ENCODE measurements at regions not wholly inside any gene's neighbourhood (a gene's known extent, or its start where the extent isn't known, plus 50 kb on each side); places are given as distances from the start of the nearest gene placed in this dataset.
"Not testable (repeated sequence)": the region's sequence is repeated elsewhere in the genome, so short reads cannot be mapped to it uniquely, and the experiment has no call there.

DNA sequence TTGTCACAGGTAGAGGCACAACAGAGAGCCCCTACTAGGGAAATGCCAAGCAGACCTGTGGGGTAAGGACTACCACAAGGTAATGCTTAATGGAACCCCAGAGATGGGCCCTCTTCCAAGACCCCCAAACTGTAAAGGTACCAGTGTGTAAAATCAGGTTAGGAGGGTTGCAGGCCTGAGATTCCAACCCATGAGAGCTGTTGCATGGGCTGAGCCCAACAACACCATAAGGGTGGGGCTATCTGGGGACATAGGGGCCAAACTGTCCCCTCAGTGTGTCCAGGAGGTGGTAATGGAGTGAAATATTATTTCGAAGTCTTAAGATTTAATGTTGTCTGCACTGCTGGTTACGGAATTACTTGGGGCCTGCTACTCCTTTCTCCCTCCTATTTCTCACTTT is 620.2 kb downstream of the ETNK1 start:
- DNase-seq (ENCODE audit: low spot score) = no peak

DNA sequence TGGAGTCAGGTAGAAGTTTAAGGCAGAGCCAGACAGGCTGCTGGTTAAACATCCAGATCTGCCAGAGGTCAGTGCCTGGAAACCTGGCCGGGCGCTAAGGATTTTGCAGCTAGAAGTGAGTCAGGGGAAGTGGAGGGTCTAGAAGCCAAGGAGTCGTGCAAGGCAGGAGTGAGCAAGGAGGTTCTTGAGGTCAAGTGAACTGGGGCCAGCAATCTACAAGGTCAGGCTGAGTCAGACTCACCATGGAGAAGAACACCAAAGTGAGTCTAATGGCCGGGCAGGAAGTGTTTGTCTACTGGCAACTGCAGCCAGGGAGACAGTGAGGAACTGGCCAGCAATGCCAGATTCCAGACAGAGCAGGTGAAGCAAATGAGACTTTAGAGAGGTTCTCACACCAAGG is 628.2 kb downstream of the ETNK1 start:
- DNase-seq (ENCODE audit: low spot score) = no peak

DNA sequence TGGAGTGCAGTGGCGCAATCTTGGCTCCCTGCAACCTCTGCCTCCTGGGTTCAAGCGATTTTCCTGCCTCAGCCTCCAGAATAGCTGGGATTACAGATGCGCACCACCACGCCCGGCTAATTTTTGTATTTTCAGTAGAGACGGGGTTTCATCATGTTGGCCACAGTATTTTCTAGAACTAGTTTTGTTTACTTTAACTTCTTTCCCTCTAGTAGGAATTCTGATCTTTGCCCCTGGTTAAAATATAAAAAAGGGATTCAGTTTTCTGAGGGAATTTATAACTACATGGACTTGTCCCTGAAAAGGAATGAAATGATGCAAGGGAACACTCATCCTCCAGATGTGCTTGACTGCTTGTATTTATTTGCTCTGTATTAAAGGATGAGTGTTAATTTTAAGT is 628.9 kb downstream of the ETNK1 start:
- DNase-seq (ENCODE audit: low spot score) = not testable (repeated sequence)

DNA sequence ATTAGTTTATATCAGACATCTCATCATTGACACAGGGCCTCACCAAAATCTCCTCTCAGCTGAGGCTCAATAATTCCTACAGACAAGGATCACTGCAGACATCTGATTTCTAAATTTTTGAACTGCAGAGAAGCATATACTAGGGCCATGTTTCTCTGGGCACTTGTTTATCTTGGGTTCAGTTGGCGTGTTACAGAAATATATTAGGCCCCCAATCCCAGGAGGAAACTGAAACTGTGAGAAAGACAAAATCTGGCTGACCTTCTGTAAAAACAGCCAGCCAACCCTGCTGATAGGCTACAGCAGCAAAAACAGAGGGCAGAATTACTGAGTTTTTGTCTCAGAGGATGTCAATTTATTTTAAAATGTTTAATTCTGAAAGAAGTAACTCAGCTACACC is 634.6 kb downstream of the ETNK1 start:
- DNase-seq (ENCODE audit: low spot score) = no peak

DNA sequence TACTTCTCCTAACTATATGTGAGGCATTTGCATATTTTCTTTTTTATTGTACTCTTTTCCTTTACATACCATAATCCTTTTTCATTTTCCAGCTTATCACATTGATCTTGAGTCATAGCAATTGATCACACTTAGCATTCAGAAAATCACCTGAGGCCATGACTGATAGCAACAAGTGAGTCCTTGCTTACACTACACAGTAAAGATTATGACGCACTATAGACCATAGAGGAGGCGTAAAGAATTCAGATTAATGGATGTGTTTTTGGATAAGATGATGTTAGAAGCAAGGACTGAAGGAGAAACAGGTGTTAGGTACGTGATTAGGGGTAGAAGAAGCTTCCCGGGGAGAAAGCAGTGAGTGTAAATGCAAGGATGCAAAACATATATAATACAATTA is 637.7 kb downstream of the ETNK1 start:
- DNase-seq (ENCODE audit: low spot score) = no peak

DNA sequence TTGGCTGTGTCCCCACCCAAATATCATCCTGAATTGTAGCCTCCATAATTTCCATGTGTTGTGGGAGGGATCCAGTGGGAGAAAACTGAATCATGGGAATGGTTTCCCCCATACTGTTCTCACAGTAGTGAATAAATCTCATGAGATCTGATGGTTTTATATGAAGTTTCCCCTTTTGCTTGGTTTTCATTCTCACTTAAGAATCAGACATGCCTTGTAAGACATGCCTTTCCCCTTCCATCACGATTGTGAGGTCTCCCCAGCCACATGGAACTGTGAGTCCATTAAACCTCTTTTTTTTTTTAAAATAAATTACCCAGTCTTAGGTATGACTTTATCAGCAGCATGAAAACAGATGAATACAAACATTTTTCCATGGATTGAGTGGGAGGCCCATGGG is 652.9 kb downstream of the ETNK1 start:
- no peak for DNase-seq (ENCODE audit: low spot score)

DNA sequence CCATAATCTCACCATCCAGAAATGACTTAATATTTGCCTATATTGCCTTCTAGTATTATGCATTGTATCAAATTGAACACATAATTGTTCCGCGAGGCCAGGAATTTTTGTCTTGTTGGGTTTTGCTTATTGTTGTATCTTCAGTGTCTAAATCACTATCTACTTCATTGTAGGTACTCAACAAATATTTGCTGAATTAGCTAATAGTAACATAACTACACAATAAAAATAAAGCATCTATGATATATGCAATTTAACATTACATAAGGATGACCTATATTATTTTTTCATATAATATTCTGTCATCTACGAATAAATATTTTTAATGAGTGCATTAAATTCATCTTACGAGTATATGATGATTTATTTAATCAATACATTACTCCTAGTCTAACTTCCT is 656.3 kb downstream of the ETNK1 start:
- DNase-seq (ENCODE audit: low spot score) = no peak

DNA sequence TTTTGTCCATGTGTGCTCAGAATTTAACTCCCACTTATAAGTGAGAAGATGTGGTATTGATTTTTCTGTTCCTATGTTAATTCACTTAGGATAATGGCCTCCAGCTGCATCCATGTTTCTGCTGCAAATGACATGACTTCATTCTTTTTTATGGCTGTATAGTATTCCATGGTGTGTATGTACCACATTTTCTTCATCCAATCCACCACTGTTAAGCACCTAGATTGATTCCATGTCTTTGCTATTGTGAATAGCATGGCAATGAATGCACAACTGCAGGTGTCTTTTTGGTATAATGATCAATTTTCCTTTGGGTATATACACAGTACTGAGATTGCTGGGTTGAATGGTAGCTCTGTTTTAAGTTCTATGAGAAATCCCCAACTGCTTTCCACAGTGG is 657.7 kb downstream of the ETNK1 start:
- no peak for DNase-seq (ENCODE audit: low spot score)

DNA sequence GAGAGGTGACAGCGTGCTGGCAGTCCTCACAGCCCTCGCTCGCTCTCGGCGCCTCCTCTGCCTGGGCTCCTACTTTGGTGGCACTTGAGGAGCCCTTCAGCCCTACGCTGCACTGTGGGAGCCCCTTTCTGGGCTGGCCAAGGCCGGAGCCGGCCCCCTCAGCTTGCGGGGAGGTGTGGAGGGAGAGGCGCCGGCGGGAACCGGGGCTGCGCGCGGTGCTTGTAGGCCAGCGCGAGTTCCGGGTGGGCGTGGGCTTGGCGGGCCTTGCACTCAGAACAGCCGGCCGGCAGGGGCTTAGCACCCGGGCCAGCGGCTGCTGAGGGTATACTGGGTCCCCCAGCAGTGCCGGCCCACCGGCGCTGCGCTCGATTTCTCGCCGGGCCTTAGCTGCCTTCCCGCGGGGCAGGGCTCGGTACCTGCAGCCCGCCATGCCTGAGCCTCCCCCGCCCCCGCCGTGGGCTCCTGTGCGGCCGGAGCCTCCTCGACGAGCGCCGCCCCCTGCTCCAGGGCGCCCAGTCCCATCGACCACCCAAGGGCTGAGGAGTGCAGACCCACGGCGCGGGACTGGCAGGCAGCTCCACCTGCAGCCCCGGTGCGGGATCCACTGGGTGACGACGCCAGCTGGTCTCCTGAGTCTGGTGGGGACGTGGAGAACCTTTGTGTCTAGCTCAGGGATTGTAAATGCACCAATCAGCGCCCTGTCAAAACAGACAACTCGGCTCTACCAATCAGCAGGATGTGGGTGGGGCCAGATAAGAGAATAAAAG is 661.0 kb downstream of the ETNK1 start:
- not testable (repeated sequence) for DNase-seq (ENCODE audit: low spot score)

DNA sequence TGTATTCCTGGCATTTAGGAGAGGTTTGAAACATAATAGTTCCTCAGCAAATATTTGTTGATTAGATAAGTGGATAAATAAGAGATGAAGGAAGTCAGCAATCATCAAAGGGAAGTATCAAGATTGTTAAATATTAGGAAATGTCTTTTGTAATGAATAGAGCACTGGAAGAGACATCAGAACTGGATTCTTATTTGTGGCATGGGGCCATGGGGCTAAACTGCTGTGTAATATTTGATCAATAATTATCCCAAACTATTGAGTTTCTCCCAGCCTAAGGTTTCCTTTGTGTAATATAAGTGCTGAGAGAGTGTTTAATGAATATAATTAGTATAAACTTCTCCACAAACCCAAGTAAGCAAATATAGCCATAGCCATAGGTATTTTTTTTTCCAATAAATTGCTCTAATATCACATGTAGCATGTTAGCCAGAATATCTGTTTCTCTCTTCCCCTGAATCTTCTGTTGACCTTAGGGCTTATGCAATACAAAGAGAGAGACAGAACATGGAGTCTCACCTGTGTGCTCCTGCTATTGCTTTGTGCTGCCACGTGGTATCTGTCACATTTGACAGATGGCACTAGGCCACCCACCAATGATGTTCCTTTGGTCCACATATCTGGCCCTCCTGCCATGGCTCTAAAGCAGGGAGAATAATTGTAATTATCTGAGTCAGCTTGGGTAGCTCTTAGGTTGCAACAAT is 658.7 kb downstream of the SOX5 start:
- no peak for DNase-seq (ENCODE audit: low spot score)

DNA sequence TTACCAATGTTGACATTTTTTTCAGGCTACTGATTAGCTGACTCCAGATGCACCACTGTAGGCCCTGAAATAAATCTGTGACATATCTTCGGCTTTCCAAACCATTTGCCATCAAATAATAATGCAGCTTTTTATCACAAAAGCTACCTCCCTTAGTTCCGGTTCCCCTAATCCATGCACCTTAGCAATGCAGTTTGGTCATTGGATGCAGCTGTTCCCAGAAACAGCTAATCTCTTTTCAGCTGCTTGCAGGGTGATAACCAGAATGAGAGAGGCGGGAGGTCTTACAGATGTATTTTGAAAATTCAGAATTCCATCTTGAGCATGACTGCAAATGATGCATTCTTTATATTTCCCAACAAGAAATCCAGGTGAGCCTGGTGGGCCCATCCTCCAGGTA is 646.2 kb downstream of the SOX5 start:
- DNase-seq (ENCODE audit: low spot score) = no peak

DNA sequence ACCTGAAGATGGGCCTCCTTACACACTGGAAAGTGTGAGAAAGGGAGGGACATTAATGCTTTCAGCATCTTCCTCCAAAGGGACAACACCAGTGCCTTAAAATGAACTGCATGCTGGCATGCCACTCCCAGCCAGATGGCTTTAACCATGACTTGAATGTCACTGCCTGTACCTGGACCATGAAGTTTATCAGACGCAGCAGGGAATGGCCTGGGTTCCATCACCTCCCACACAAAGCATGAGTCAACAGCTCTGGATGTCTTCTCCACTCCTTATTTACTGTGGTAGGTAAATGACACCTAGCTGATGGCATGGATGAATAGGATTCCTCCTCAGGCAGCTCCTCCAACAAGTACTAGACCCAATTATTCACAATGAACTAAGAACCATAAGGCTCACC is 645.6 kb downstream of the SOX5 start:
- DNase-seq (ENCODE audit: low spot score) = no peak

DNA sequence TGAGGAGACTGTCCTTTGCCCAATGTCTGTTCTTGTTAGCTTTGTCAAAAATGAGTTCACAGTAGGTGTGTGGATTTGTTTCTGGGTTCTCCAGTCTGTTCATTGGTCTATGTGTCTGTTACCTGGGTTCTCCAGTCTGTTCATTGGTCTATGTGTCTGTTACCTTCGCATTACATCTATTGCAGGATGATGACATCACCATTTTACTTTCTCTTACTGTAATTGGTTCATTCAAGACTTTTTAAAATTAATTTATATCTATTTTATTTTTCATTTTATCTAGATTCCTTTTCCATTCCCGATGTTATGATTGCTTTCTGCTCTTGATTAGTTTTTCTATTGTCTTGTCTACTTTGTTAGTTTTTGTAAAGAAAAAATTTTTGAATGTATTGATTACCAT is 615.5 kb downstream of the SOX5 start:
- no peak for DNase-seq (ENCODE audit: low spot score)

DNA sequence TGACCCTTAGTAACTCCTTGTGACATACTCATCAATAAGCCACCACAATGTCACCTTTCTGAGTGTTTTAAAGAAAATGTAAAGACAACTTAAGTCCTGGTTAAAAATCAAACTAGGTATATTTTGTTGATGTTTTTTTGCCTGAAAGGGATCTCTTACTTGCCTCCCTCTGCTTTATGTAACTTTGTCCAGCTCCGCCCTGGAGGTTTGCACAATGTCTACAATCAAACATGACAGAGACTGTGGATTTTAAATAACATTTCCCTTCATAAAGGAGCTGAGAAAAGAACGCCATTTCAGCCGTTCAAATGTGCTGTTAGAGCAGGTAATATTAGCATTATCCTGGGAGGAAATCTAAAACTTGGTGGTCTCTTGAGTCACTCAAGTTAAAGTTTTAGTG is 613.9 kb downstream of the SOX5 start:
- no peak for DNase-seq (ENCODE audit: low spot score)

DNA sequence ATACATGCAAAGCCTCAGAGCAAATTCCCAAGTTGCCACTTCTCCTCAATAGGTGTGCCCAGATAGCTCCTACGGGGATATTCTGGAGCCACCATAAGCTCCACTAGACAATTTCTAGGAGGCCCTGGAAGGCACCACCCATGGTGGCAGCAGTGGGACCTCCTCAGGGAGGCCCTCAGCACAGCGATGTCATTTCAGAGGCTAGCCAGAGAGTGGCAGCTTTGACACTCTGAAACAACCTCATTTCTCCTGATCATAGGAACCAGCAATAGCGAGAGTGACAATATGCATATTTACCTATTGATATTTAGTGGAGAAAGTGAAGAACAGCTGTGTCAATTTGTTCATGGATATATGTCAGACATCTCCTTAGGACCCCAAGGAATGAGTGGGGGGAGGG is 612.3 kb downstream of the SOX5 start:
- no peak for DNase-seq (ENCODE audit: low spot score)

DNA sequence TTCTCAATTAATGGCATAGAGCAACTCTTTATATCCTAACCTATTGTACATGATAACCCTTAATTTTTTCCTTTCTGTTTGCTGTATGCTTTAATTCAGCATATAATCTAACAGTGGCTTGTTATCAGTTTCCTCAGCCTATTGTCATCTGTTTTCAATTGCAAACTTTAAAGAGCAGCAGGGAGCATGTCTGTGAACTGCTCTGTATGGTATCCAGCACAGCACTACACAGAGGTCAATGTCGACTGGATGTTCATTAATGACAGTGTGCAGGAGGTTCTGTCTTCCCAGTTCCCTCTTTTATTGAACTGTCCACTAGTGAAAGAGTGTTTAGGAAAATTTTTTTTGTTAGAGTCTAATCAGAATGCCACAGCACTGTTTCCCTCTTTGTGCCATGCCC is 609.1 kb downstream of the SOX5 start:
- DNase-seq (ENCODE audit: low spot score) = no peak

DNA sequence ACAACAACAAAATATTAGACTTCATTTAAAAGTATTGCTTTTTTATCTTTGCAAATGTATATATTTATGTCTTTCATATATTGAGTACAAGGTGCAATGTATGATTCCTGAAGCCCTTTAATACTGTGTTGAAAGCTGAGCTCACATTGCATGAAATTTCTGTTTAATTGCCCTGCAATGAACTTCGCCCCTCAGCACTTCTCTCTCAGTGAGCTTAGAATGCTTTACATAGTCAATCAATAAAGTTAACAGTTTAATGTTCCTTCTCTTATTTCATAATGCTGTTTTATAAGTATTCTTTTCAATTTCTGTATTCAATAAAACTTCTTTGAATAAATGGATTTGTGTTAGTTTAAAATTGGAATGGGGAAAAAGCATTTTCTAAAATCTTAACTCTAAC is 607.1 kb downstream of the SOX5 start:
- no peak for DNase-seq (ENCODE audit: low spot score)

DNA sequence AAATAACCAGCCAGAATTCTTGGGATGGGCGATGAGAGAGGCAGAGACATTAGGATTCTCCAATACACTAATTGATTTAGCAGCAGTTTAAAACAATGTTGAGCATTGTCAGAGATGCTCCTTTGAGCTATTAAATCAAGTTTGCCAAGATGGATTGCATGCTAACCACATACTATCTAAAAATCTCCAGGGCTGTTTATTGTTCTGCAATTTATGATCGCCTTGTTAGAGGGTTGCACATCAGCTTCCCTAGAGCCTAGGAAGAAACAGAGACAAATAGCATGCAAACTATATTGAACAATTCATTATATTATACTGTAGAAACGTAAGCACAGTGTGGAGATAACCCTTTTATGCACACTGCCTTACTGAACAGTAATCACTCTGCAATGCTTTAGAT is 599.9 kb downstream of the SOX5 start:
- no peak for DNase-seq (ENCODE audit: low spot score)

DNA sequence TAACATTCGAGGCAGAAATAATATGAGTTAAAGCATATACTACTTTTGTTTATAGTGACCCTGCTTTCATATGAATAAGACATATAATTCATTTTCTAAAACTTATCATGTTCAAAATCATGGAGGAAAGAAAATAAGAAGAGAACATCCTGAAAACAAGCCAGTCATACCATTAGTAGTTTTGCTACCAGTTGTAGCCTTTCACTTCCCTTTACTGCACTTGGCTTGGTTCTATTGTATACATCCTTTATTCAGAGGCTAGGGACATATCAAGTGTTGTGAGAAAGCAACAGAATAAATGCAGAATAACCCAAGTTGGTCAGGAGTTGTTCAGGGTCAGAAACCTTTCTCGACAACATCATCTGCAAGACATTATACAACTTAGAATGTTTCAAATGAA is 598.7 kb downstream of the SOX5 start:
- DNase-seq (ENCODE audit: low spot score) = no peak

DNA sequence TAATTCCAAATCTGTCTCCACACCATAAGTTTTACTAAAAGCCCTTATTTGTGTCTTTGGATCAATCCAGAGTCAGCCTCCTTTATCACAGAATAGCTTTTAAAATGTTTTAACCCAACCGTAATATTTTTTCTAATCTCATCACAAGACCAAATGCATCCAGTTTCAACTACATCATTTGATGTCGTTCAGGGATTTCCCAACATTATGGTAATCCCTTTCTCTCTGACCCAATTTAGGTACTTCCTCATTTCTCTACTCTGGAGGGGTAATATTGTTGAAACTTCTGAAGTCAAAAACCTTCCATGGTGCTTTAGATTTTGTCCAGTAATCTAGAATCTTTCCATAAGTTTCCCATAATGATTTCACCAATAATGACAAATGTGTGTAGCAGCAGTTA is 596.8 kb downstream of the SOX5 start:
- DNase-seq (ENCODE audit: low spot score) = no peak

DNA sequence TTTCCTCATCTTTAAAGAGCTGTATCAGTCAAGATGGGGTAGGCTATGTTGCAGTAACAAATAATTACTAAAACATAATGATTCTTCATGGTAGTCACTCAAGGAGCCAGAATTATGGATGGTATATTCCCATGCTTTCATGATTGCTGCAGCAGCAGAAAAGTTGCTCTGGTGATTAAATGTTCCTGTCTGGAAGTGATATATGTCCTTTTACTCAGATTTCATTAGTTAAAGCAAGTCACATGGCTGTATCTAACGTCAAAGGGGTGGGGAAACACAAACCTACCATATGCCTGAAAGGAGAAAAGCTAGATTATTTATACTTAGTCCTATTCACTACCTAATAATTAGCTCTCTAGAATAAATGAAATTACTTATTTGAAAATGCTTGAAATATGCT is 594.7 kb downstream of the SOX5 start:
- DNase-seq (ENCODE audit: low spot score) = no peak

DNA sequence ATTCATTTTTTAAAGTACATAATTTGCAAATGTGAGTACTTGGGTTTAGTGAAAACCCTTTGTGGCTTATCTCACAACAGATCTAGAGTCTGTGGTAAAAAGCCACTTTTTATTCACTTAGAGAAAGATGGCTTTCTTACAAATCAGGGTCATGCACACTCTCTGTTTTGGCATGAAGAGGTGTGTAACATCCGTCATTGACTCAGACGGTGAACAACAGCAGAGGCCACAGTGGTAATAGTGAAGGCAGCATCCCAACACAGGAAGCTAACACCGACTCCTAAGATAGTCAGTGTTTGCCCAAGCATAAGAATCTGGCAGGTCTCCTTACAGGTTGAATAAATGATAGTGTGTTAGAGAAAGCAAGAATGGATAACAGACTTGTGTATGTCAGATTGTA is 593.0 kb downstream of the SOX5 start:
- DNase-seq (ENCODE audit: low spot score) = no peak

DNA sequence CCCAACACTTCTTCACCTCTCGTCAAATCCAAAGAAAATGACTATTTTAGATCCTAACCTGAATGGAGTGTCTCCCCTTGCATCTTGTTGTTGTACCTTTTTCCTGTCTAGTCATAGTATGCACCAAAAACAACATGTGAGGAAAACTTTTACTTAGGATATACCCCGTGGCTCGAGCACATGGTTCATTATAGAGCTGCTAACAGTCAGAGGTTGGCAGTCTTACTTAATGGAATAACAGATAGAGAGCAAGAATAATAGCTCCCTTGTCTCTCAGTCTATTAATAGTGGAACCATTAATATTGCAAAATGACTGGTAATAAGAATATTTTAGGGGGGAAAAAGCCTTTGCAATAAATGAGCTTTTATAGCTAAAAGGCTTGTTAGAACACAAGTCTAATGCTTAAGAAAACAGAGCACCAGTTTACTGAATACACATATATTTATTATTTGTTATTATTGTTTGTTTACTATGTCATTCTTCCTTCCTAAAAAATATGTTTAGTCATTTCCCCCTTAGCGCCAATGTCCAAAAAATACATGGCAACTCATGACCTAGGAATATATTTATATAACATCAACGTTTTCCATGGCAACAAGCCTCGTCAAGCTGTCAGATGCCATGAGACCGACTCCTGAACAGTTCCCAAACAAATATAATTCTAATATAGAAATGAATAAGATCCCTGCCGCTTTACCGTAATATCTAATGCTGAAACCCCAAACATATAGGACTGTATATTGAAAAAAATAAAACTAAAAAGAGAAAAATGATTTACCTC is 592.4 kb downstream of the SOX5 start:
- no peak for DNase-seq (ENCODE audit: low spot score)
